ENCODE measurements at regions not wholly inside any gene's neighbourhood (a gene's known extent, or its start where the extent isn't known, plus 50 kb on each side); places are given as distances from the start of the nearest gene placed in this dataset.

DNA sequence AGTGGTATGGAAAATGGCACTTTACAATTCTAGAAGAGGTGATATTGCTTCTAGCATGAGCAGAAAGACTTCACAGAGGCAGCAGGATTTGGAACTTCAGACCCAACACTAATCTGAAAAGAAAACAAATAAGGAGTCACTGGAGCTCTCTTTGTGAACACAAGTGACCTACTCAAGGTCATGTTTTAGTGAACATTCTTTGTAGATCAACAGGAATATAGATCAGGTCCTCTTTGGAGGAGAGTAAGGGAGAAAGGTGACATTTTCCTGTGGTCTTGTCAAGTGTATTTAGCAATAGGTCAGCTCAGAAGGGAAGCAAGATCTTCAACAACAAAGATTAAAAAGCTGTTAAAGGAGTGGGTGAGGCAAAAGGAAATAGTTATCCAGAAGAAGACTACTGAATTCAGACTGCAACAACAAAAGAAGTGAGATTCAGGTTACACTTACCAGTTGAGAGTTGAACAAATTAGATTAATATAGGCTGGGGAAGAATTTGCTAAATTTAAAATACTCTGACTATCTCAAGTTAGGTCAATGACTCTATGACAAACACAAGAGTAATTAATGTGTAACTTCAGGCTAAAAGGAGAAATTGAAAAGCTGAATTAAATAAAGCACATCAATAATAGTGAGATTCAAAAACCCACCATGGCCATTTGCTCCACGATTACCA, 528.2 kb downstream of the RPS29 start:
- H3K4me3 ChIP-seq (ENCODE audit: low read depth, low read length): no peak overlapping the region
- no peak for DNase-seq (ENCODE audit: low read depth)
- TF ChIP-seq, protein P1, sequence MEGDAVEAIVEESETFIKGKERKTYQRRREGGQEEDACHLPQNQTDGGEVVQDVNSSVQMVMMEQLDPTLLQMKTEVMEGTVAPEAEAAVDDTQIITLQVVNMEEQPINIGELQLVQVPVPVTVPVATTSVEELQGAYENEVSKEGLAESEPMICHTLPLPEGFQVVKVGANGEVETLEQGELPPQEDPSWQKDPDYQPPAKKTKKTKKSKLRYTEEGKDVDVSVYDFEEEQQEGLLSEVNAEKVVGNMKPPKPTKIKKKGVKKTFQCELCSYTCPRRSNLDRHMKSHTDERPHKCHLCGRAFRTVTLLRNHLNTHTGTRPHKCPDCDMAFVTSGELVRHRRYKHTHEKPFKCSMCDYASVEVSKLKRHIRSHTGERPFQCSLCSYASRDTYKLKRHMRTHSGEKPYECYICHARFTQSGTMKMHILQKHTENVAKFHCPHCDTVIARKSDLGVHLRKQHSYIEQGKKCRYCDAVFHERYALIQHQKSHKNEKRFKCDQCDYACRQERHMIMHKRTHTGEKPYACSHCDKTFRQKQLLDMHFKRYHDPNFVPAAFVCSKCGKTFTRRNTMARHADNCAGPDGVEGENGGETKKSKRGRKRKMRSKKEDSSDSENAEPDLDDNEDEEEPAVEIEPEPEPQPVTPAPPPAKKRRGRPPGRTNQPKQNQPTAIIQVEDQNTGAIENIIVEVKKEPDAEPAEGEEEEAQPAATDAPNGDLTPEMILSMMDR (IDR thresholded peaks at IDR 0.05; ENCODE audit: insufficient read depth, low read depth, low read length): no peak

DNA sequence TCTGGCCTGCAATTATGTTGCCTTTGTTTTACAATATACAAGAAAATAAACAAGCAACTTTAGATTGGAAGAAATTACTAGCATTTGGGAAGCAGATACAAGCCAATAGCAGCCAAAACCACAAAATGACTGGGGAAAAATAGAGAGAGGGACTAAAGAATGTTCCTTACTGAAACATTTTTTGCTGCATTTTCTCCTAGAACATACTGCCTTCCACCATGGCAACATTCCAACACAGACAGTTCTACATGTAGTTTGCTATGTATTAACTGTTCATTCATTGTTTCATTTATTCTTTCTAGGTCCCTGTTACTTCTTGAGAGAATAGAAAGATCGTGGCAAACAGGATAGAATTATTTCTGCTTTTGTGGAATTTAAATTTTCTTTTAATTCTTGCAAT, 530.2 kb downstream of the RPS29 start:
- no peak for DNase-seq (ENCODE audit: low read depth)
- TF ChIP-seq, protein P1 (IDR thresholded peaks at IDR 0.05; ENCODE audit: insufficient read depth, low read depth, low read length): no peak
- no peak overlapping the region for H3K4me3 ChIP-seq (ENCODE audit: low read depth, low read length)

- peak; percentile 0 for DNase-seq (ENCODE audit: low read depth)
- TF ChIP-seq, protein P1 (IDR thresholded peaks at IDR 0.05; ENCODE audit: insufficient read depth, low read depth, low read length): no peak
Observed at GRCh38 chr14:49052521-49052920, 533.7 kb downstream of the RPS29 start.

GRCh38 chr14:49051328-49052060, 534.7 kb downstream of the RPS29 start:
- TF ChIP-seq, protein P1 (IDR thresholded peaks at IDR 0.05; ENCODE audit: insufficient read depth, low read depth, low read length): no peak
- DNase-seq (ENCODE audit: low read depth): no peak
- H3K4me3 ChIP-seq (ENCODE audit: low read depth, low read length): no peak overlapping the region

More at GRCh38 chr14:49052521-49052920, 533.7 kb downstream of the RPS29 start:
- H3K4me3 ChIP-seq (ENCODE audit: low read depth, low read length): no peak overlapping the region

DNA sequence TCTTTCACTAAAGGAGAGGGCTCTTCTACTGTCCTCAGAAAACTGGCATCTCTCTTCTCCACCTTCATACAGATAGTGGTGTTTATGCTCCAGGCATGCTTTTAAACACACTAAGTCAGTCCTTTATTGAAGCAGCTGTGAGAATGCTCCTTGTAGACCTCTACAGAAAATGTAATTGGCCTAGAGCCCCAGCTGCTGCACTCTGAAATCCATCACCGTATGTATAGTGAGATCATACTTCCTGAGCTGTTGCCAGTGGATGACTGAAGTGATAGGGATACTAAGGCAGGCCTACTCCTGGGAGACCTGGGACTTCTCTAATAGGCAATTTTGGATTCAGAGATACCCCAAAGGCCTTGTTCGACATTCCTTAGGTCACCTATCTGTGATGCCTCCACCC, 535.4 kb downstream of the RPS29 start:
- DNase-seq (ENCODE audit: low read depth): no peak
- TF ChIP-seq, protein P1 (IDR thresholded peaks at IDR 0.05; ENCODE audit: insufficient read depth, low read depth, low read length): no peak
- no peak overlapping the region for H3K4me3 ChIP-seq (ENCODE audit: low read depth, low read length)

DNA sequence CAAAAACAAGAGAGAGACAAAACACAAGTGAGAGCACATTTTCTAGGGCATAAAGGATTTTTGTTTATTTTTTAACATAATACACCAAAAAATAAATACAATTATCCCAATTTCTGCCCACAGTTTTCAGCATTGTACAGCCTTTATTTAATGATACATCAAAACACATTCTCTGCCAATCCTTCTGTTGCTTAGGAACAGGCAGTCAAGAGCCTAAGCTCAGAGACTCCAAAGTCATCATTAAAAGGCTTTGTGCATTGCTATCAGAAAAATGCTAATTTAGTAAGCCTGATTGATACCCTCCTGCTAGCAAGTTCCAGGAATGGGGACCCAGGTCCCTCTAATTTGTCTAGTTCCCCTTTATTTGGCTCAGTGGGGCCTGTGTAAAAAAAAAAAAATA, 536.5 kb downstream of the RPS29 start:
- TF ChIP-seq, protein P1 (IDR thresholded peaks at IDR 0.05; ENCODE audit: insufficient read depth, low read depth, low read length): no peak
- no peak overlapping the region for H3K4me3 ChIP-seq (ENCODE audit: low read depth, low read length)
- DNase-seq (ENCODE audit: low read depth): no peak

All from fibroblast of villous mesenchyme (primary cell).